Adrenal gland (tissue), 9 donors: ENCODE measurements at regions not wholly inside any gene's neighbourhood (a gene's known extent, or its start where the extent isn't known, plus 50 kb on each side); places are given as distances from the start of the nearest gene placed in this dataset.

Source experiments
- DNase-seq, 7 donors: peaks; one replicate each; pipeline ENCODE4 v3.0.0-alpha.2; 2019 to 2020
- H3K27ac ChIP-seq, 5 donors: fragments of 200-600 bp; sonication (generic) in 4 of 5; 1 replicate in 3 of 5; 2 replicates in 2 of 5; pipeline versions ENCODE4 v1.5.1 to v1.8.0; 2016 to 2020; ENCODE audit warnings: mild to moderate bottlenecking in 1 of 5
- H3K27me3 ChIP-seq: fragments of 200-600 bp; 2 replicates; pipeline ENCODE4 v1.8.0; 2021
- H3K36me3 ChIP-seq, 2 donors: fragments of 200-600 bp; replicated peaks in 1 of 2; 1 replicate in 1 of 2; 2 replicates in 1 of 2; pipeline versions ENCODE4 v1.5.1 to v1.8.0; 2018 to 2022
- H3K4me1 ChIP-seq, 2 donors: fragments of 200-600 bp; replicated peaks in 1 of 2; 1 replicate in 1 of 2; 2 replicates in 1 of 2; pipeline versions ENCODE4 v1.5.1 to v1.8.0; 2018 to 2021
- H3K4me3 ChIP-seq, 4 donors: fragments of 200-600 bp; sonication (generic) in 3 of 4; one replicate each; pipeline ENCODE4 v1.5.1; 2016 to 2018
- H3K9me3 ChIP-seq, 3 donors: fragments of 200-600 bp; sonication (generic) in 1 of 3; replicated peaks in 1 of 3; 1 replicate in 2 of 3; 2 replicates in 1 of 3; pipeline versions ENCODE4 v1.5.1 to v1.8.0; 2016 to 2021
- CTCF ChIP-seq, 6 experiments: fragments of 450-650 bp in 4 of 6; fragments of 200-600 bp in 2 of 6; sonication (generic) in 1 of 6; IDR thresholded peaks; 1 replicate in 5 of 6; 2 replicates in 1 of 6; pipeline versions ENCODE4 v1.5.1 to v1.8.0; 2016 to 2021; ENCODE audit warnings: antibody characterized with exemption in 6 of 6, mild to moderate bottlenecking in 2 of 6, moderate library complexity in 1 of 6
- POLR2A ChIP-seq, 2 donors: fragments of 450-650 bp; IDR thresholded peaks; one replicate each; pipeline ENCODE4 v1.6.1; 2017; ENCODE audit warnings: antibody characterized with exemption in 2 of 2, mild to moderate bottlenecking in 2 of 2, moderate library complexity in 1 of 2
- WGBS, 4 donors: extraction: QIAGEN DNeasy Blood & Tissue Kit in 2 of 4; methylation state at CpG; one replicate each; pipeline versions ENCODE4 v1.1.5 to v1.1.7; 2013 to 2017; 5-methylcytosine and 5-hydroxymethylcytosine counted together
- intact Hi-C, 2 donors: fragments of 100-400 bp; cut with DNase I; formaldehyde crosslinking; loops; one replicate each; pipeline versions ENCODE4 v1.14.1 to v1.15.0; 2022 to 2023
- donor health status: healthy with polysubstance abuse.
- donor health status: Bipolar disorder and iron deficiency.
- donor health status: DM: yes; HTN: yes; CAD: no.
- donor health status: DM: no; HTN: no; CAD: no.
- donor health status: DM: no; HTN: no; CAD: no.

DNA sequence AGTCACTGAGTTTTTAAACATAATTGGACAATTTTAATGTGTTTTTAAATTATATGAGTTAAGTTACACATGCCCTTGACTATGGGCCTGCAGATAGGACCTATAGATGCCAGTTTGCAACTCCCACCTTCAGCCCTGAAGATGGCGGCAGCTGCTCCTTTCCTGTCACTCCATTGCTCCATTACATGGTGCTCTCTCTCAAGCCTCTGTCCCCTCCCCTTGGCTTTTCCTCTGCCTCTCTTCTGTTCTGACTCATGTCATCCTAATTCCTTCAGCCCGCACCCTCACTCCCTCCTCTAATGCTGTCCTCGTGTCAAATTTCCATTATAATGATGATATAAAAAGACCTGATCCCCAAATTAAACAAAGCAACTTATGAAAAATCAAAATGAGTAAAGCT is 133.7 kb upstream of the HNRNPA3 start:
- intact Hi-C loops, result no loop called here
- no peaks in the 10 kb centered on the region for H3K4me1 ChIP-seq
- no peaks in the 10 kb centered on the region for H3K9me3 ChIP-seq
- H3K27ac ChIP-seq, result no peak overlapping the region
- H3K4me3 ChIP-seq, result no peak overlapping the region
- WGBS, 4 donors, result 61 to 78% (median 65%) methylated on average over 3 of the region's 3 CpGs
- no peaks in the 10 kb centered on the region for H3K27me3 ChIP-seq
- H3K36me3 ChIP-seq, result no peaks in the 10 kb centered on the region
- DNase-seq, result no peak
- no peak for TF ChIP-seq CTCF (IDR thresholded peaks at IDR 0.05)
- no peak for TF ChIP-seq POLR2A (IDR thresholded peaks at IDR 0.05)

GRCh38 chr2:177080746-177081284 is 131.8 kb upstream of the HNRNPA3 start:
- 60 to 75% (median 71%) methylated on average over 3 of the region's 3 CpGs for WGBS, 4 donors
- H3K27ac ChIP-seq, result no peak overlapping the region
- H3K27me3 ChIP-seq, result no peaks in the 10 kb centered on the region
- TF ChIP-seq CTCF (IDR thresholded peaks at IDR 0.05) (no peak), POLR2A (IDR thresholded peaks at IDR 0.05) (no peak)
- H3K4me1 ChIP-seq, result no peaks in the 10 kb centered on the region
- H3K36me3 ChIP-seq, result no peaks in the 10 kb centered on the region
- H3K4me3 ChIP-seq, result no peak overlapping the region
- intact Hi-C loops, result no loop called here
- no peak for DNase-seq
- no peaks in the 10 kb centered on the region for H3K9me3 ChIP-seq

DNA sequence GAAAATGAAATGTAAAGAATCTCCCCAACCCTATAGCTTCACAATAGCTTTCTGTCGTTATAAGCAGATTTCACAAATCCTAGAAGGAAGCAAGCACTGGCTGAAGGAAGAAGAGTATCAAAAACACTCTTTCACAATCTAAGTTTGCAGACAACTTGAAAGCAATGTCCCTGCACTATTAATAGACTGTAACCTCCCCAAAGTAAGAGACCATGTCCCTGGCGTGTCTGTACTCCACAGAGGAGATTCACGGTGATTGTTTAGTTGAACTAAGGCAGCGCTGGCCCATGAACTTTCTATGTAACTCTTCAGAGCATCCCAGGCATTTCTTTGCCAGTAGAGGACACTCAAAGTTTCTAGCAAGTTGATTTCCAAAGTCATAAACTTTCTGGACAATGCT is 128.0 kb upstream of the HNRNPA3 start:
- DNase-seq, result no peak
- no peak for TF ChIP-seq POLR2A (IDR thresholded peaks at IDR 0.05)
- no peak for TF ChIP-seq CTCF (IDR thresholded peaks at IDR 0.05)
- Histone ChIP-seq H3K4me3 (no peak overlapping the region), H3K9me3 (no peaks in the 10 kb centered on the region), H3K4me1 (no peaks in the 10 kb centered on the region), H3K27me3 (no peaks in the 10 kb centered on the region), H3K36me3 (no peaks in the 10 kb centered on the region), H3K27ac (no peak overlapping the region)
- 52 to 59% (median 55%) methylated on average over 4 of the region's 4 CpGs for WGBS, 4 donors
- intact Hi-C loops, result no loop called here

DNA sequence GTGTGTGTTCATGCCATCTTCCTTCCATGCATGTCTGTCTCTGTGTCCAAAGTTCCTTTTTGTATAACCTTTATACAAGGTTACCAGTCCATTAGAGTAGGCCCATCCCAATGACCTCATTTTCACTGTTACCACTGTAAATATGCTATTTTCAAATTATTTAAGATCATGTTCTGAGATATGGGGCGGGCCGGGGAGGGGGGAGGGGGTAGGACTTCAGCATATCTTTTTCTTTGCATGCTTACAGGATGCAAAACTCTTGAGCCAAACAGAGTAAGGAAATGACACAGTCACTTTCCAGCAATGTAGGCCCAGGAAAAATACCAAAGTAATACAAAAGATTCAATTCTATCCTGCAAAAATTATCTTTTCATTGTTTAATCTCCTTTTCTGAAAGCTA is 124.1 kb upstream of the HNRNPA3 start:
- no peak overlapping the region for H3K4me3 ChIP-seq
- H3K27ac ChIP-seq, result no peak overlapping the region
- H3K9me3 ChIP-seq, result no peaks in the 10 kb centered on the region
- DNase-seq, result no peak
- H3K27me3 ChIP-seq, result no peaks in the 10 kb centered on the region
- 48 to 63% (median 53%) methylated on average over 2 of the region's 2 CpGs for WGBS, 4 donors
- TF ChIP-seq POLR2A (IDR thresholded peaks at IDR 0.05) (no peak), CTCF (IDR thresholded peaks at IDR 0.05) (no peak)
- no peaks in the 10 kb centered on the region for H3K4me1 ChIP-seq
- no peaks in the 10 kb centered on the region for H3K36me3 ChIP-seq
- intact Hi-C loops, result no loop called here
